WTC11 (cell line): ENCODE measurements at regions not wholly inside any gene's neighbourhood (a gene's known extent, or its start where the extent isn't known, plus 50 kb on each side); places are given as distances from the start of the nearest gene placed in this dataset.

Experiments
- CREB1 ChIP-seq: sonication (generic); formaldehyde crosslinking; IDR thresholded peaks from 2 replicates; pipeline ENCODE4 v1.8.0; 2023; ENCODE audit warnings: mild to moderate bottlenecking, missing genetic modification reagents
- FOXJ3 ChIP-seq: sonication (generic); formaldehyde crosslinking; IDR thresholded peaks from 2 replicates; pipeline ENCODE4 v1.9.0; 2021; ENCODE audit warnings: missing genetic modification reagents, mild to moderate bottlenecking, borderline replicate concordance
- JUN ChIP-seq: sonication (generic); formaldehyde crosslinking; IDR thresholded peaks from 2 replicates; pipeline ENCODE4 v1.8.0; 2023; ENCODE audit warnings: mild to moderate bottlenecking, missing genetic modification reagents
- NFYB ChIP-seq: sonication (generic); formaldehyde crosslinking; conservative IDR thresholded peaks from 2 replicates; pipeline ENCODE4 v1.8.0; 2022; ENCODE audit warnings: low read depth, missing genetic modification reagents
- NR2C2 ChIP-seq: sonication (generic); formaldehyde crosslinking; IDR thresholded peaks from 2 replicates; pipeline ENCODE4 v1.8.0; 2022; ENCODE audit warnings: mild to moderate bottlenecking, missing genetic modification reagents
- PRRX2 ChIP-seq: fragments of 250-450 bp; sonication (Bioruptor Pico); IDR thresholded peaks from 2 replicates; pipeline ENCODE4 v1.8.0; 2021; ENCODE audit warnings: mild to moderate bottlenecking
- TEAD1 ChIP-seq: sonication (generic); formaldehyde crosslinking; IDR thresholded peaks from 2 replicates; pipeline ENCODE4 v1.8.0; 2022; ENCODE audit warnings: mild to moderate bottlenecking, missing genetic modification reagents
- ZNF671 ChIP-seq: fragments of 250-450 bp; sonication (Bioruptor Pico); IDR thresholded peaks from 2 replicates; pipeline ENCODE4 v1.8.0; 2021; ENCODE audit warnings: mild to moderate bottlenecking
- TF ChIP-seq, protein P1 (sequence below): fragments of 200-600 bp; IDR thresholded peaks from 2 replicates; pipeline ENCODE4 v1.8.0; 2022; ENCODE audit warnings: antibody characterized with exemption
- TF ChIP-seq, protein P2 (sequence below): sonication (generic); formaldehyde crosslinking; conservative IDR thresholded peaks from 2 replicates; pipeline ENCODE4 v1.8.1; 2022; ENCODE audit warnings: mild to moderate bottlenecking, missing genetic modification reagents
- TF ChIP-seq, protein P3 (sequence below): sonication (generic); formaldehyde crosslinking; IDR thresholded peaks from 2 replicates; pipeline ENCODE4 v1.8.1; 2022; ENCODE audit warnings: missing genetic modification reagents, borderline replicate concordance
- TF ChIP-seq, protein P4 (sequence below): sonication (generic); formaldehyde crosslinking; IDR thresholded peaks from 2 replicates; pipeline ENCODE4 v1.8.1; 2022; ENCODE audit warnings: mild to moderate bottlenecking, missing genetic modification reagents, moderate library complexity, borderline replicate concordance
- TF ChIP-seq, protein P5 (sequence below): sonication (generic); formaldehyde crosslinking; IDR thresholded peaks from 2 replicates; pipeline ENCODE4 v1.8.1; 2022; ENCODE audit warnings: mild to moderate bottlenecking, moderate library complexity, missing genetic modification reagents

DNA sequence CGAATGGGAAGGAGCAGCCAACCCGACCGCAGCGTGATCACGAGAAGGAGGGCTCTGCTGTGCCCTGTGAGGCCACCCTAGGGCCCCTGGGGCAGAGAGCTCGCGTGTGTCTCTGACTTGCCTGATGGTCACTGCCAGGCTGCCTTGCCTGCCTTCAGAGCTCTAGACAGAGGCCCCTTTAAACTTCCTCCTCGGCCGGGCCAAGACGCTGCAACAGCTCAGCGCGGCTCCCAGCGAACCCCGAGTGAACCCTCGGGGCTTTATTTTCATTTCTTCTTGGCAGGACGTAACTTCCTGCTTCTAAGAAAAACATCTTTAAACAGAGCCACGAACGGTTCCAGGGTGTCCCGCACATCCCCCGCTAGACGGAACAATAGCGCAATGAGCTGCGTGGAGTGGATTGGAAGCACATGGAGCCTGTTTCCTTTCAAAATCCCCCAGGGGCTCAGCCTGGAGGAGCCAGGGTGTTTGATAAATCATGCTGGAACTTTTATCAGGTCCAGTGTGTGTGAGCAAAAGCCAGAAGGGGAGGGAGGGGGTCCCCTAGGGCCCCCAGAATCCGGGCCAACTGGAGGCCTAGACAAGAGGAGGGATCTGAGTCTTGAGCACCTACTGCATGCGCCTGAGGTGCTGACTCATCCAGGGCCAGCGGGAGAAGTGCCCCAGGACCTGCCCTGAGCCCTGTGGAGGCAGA, 134.1 kb upstream of the GDF10 start:
- TF ChIP-seq, protein P1, sequence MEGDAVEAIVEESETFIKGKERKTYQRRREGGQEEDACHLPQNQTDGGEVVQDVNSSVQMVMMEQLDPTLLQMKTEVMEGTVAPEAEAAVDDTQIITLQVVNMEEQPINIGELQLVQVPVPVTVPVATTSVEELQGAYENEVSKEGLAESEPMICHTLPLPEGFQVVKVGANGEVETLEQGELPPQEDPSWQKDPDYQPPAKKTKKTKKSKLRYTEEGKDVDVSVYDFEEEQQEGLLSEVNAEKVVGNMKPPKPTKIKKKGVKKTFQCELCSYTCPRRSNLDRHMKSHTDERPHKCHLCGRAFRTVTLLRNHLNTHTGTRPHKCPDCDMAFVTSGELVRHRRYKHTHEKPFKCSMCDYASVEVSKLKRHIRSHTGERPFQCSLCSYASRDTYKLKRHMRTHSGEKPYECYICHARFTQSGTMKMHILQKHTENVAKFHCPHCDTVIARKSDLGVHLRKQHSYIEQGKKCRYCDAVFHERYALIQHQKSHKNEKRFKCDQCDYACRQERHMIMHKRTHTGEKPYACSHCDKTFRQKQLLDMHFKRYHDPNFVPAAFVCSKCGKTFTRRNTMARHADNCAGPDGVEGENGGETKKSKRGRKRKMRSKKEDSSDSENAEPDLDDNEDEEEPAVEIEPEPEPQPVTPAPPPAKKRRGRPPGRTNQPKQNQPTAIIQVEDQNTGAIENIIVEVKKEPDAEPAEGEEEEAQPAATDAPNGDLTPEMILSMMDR: no peak
- TF ChIP-seq ZNF671 (CRISPR knock-in tag) (no peak), NFYB (CRISPR knock-in tag) (no peak), CREB1 (CRISPR knock-in tag) (no peak), JUN (CRISPR knock-in tag) (no peak), FOXJ3 (no peak), NR2C2 (CRISPR knock-in tag) (no peak), PRRX2 (CRISPR knock-in tag) (no peak), TEAD1 (no peak)
- TF ChIP-seq, protein P2, sequence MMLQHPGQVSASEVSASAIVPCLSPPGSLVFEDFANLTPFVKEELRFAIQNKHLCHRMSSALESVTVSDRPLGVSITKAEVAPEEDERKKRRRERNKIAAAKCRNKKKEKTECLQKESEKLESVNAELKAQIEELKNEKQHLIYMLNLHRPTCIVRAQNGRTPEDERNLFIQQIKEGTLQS: no peak
- TF ChIP-seq, protein P3, sequence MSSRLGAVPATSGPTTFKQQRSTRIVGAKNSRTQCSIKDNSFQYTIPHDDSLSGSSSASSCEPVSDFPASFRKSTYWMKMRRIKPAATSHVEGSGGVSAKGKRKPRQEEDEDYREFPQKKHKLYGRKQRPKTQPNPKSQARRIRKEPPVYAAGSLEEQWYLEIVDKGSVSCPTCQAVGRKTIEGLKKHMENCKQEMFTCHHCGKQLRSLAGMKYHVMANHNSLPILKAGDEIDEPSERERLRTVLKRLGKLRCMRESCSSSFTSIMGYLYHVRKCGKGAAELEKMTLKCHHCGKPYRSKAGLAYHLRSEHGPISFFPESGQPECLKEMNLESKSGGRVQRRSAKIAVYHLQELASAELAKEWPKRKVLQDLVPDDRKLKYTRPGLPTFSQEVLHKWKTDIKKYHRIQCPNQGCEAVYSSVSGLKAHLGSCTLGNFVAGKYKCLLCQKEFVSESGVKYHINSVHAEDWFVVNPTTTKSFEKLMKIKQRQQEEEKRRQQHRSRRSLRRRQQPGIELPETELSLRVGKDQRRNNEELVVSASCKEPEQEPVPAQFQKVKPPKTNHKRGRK (CRISPR knock-in tag): no peak
- TF ChIP-seq, protein P4, sequence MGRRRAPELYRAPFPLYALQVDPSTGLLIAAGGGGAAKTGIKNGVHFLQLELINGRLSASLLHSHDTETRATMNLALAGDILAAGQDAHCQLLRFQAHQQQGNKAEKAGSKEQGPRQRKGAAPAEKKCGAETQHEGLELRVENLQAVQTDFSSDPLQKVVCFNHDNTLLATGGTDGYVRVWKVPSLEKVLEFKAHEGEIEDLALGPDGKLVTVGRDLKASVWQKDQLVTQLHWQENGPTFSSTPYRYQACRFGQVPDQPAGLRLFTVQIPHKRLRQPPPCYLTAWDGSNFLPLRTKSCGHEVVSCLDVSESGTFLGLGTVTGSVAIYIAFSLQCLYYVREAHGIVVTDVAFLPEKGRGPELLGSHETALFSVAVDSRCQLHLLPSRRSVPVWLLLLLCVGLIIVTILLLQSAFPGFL (CRISPR knock-in tag): no peak
- TF ChIP-seq, protein P5, sequence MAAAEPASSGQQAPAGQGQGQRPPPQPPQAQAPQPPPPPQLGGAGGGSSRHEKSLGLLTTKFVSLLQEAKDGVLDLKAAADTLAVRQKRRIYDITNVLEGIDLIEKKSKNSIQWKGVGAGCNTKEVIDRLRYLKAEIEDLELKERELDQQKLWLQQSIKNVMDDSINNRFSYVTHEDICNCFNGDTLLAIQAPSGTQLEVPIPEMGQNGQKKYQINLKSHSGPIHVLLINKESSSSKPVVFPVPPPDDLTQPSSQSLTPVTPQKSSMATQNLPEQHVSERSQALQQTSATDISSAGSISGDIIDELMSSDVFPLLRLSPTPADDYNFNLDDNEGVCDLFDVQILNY: no peak
